WI38 (cell line): ENCODE measurements at regions not wholly inside any gene's neighbourhood (a gene's known extent, or its start where the extent isn't known, plus 50 kb on each side); places are given as distances from the start of the nearest gene placed in this dataset.

Experiments
- H3K4me3 ChIP-seq: 2 replicates; pipeline ENCODE4 v1.5.1; 2011; ENCODE audit warnings: low read depth, mild to moderate bottlenecking, control low read depth, low read length
- TF ChIP-seq, protein P1 (sequence below): IDR thresholded peaks from 2 replicates; pipeline ENCODE4 v1.5.1; 2012; ENCODE audit warnings: low read depth, mild to moderate bottlenecking, control low read depth, low read length

DNA sequence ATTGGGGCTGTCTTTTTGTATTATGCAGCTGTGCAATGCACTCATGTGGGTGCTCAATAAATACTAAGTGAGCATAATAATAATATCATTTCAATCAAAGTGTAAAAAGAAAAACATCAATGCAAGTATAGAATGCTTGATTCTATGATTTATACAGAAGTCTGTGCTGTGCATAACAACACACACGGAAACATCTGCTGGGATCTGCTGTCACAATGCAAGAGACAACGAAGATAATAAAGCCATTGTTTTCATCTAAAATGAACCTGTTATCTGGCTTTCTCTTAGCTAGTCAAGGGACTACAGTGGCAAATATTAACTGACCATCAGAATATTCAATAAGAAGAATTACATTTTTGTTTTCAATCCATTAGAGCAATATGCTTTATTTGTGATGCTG is 1156.9 kb upstream of the MAP3K7 start:
- TF ChIP-seq, protein P1, sequence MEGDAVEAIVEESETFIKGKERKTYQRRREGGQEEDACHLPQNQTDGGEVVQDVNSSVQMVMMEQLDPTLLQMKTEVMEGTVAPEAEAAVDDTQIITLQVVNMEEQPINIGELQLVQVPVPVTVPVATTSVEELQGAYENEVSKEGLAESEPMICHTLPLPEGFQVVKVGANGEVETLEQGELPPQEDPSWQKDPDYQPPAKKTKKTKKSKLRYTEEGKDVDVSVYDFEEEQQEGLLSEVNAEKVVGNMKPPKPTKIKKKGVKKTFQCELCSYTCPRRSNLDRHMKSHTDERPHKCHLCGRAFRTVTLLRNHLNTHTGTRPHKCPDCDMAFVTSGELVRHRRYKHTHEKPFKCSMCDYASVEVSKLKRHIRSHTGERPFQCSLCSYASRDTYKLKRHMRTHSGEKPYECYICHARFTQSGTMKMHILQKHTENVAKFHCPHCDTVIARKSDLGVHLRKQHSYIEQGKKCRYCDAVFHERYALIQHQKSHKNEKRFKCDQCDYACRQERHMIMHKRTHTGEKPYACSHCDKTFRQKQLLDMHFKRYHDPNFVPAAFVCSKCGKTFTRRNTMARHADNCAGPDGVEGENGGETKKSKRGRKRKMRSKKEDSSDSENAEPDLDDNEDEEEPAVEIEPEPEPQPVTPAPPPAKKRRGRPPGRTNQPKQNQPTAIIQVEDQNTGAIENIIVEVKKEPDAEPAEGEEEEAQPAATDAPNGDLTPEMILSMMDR = no peak
- no peak overlapping the region for H3K4me3 ChIP-seq

DNA sequence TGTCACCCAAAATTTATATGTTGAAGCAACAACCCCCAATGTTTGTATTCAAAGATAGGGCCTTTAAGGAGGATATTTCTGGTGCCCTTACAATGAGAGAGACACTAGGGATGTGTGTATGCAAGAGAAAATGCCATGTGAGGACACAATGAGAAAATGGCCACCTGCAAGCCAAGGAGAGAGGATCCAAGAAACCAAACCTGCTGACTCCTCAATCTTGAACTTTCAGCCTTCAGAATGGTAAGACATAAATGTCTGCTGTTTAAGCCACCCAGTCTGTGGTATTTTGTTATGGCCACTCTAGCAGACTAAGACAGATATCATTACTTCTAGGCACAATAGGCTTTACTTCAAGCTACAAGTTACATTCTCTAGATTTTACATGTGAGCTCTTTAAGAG is 1145.1 kb upstream of the MAP3K7 start:
- TF ChIP-seq, protein P1 = no peak
- no peak overlapping the region for H3K4me3 ChIP-seq

DNA sequence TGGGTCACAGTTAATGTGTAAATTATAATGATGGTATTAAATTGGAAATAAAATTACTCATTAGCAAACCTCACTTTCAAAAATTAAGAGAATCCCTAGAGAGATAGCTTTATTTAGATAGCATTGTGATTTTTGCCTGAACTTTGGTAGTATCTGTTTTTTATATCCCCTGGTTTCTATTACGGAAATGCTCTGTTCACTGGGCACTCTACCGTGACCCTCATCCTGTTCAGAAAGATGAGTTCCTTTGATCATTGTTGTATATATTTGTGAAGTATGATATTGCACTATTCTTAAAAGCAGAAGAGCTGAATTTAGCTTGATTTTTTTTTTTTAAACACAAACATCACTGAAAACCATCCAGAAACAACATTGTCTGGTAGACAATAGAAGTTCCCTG is 1143.8 kb upstream of the MAP3K7 start:
- H3K4me3 ChIP-seq = no peak overlapping the region
- TF ChIP-seq, protein P1 = no peak

GRCh38 chr6:91720324-91720723 is 1133.5 kb upstream of the MAP3K7 start:
- TF ChIP-seq, protein P1 = no peak
- H3K4me3 ChIP-seq = no peak overlapping the region

- no peak overlapping the region for H3K4me3 ChIP-seq
- TF ChIP-seq, protein P1 = no peak
Observed at GRCh38 chr6:91719414-91719813, 1132.5 kb upstream of the MAP3K7 start.

- TF ChIP-seq, protein P1 = no peak
Observed at GRCh38 chr6:91718198-91718597, 1131.3 kb upstream of the MAP3K7 start.

GRCh38 chr6:91717094-91717493 is 1130.2 kb upstream of the MAP3K7 start:
- H3K4me3 ChIP-seq = no peak overlapping the region
- TF ChIP-seq, protein P1 = no peak

More at GRCh38 chr6:91718198-91718597, 1131.3 kb upstream of the MAP3K7 start:
- H3K4me3 ChIP-seq = no peak overlapping the region
